ENCODE measurements at regions not wholly inside any gene's neighbourhood (a gene's known extent, or its start where the extent isn't known, plus 50 kb on each side); places are given as distances from the start of the nearest gene placed in this dataset.

- ChIA-PET CTCF (no interaction called here), POLR2A (ENCODE audit: unreplicated experiment) (no interaction called here)
- Histone ChIP-seq H2BK120ac (ENCODE audit: low read depth, low read length) (no peak overlapping the region), H3K4me2 (ENCODE audit: low read depth, low read length) (no peak overlapping the region), H3K9ac (ENCODE audit: low read depth, low read length) (no peak overlapping the region), H3K56ac (ENCODE audit: extremely low read depth, insufficient read depth, low read length) (no peak overlapping the region), H3K14ac (replicated peaks; ENCODE audit: low read depth, low read length) (no peak overlapping the region), H2AK9ac (replicated peaks; ENCODE audit: low read depth, low read length, poor library complexity) (no peak overlapping the region), H3K4me1 (ENCODE audit: control insufficient read depth, insufficient read depth, low read length) (no peaks in the 10 kb centered on the region), H2AFZ (replicated peaks; ENCODE audit: low read length, poor library complexity) (no peak overlapping the region), H3K23ac (ENCODE audit: low read depth, low read length) (no peak overlapping the region), H3K9me3 (ENCODE audit: control insufficient read depth, insufficient read depth, low read length) (no peaks in the 10 kb centered on the region), H3K27me3 (ENCODE audit: control insufficient read depth, insufficient read depth, low read length) (no peaks in the 10 kb centered on the region), H2BK5ac (ENCODE audit: low read depth, low read length, poor library complexity, severe bottlenecking) (no peak overlapping the region), H3K9me1 (ENCODE audit: insufficient read depth, low read length) (no peaks in the 10 kb centered on the region), H2BK15ac (ENCODE audit: low read depth, low read length) (no peak overlapping the region), H3K36me3 (ENCODE audit: control insufficient read depth, insufficient read depth, low read length) (no peaks in the 10 kb centered on the region), H3K4ac (ENCODE audit: low read depth, low read length) (no peak overlapping the region), H4K5ac (ENCODE audit: low read depth, low read length) (no peak overlapping the region), H3K27ac (ENCODE audit: insufficient read depth, low read length) (no peak overlapping the region), H3K79me1 (ENCODE audit: low read depth in 1 of 2, low read length in 2 of 2) (no peaks in the 10 kb centered on the region), H4K91ac (ENCODE audit: insufficient read depth, low read depth, low read length) (no peak overlapping the region), H3K18ac (ENCODE audit: low read depth, low read length) (no peak overlapping the region), H2BK20ac (ENCODE audit: low read depth, low read length) (no peak overlapping the region), H4K20me1 (ENCODE audit: insufficient read depth, low read length) (no peaks in the 10 kb centered on the region), H4K8ac (ENCODE audit: low read depth in 2 of 2, low read length in 2 of 2) (no peak overlapping the region), H2AK5ac (ENCODE audit: low read depth, low read length) (no peak overlapping the region), H3K4me3 (ENCODE audit: insufficient read depth, low read depth, low read length) (no peak overlapping the region)
- no CpG with 5 or more reads among the region's 2 CpGs for WGBS, 2 experiments (ENCODE audit: extremely low coverage in 2 of 2, insufficient read length in 1 of 2)
- intact Hi-C loops (cut with micrococcal nuclease) (no loop called here), dilution Hi-C loops (cut with HindIII; ENCODE audit: low sequenced_read_pairs, unreplicated experiment) (no loop called here), in situ Hi-C loops (cut with MboI; ENCODE audit: low sequenced_read_pairs) (no loop called here)
- TF ChIP-seq MAZ (IDR thresholded peaks at IDR 0.05; ENCODE audit: borderline replicate concordance, low read depth, low read length) (no peak), CEBPB (IDR thresholded peaks at IDR 0.05; ENCODE audit: low read depth, low read length) (no peak), CTCF (conservative IDR thresholded peaks at IDR 0.05; ENCODE audit: low read depth, low read length) (no peak), RFX5 (IDR thresholded peaks at IDR 0.05; ENCODE audit: low read depth, low read length) (no peak), POLR2A (IDR thresholded peaks at IDR 0.05; ENCODE audit: low read depth, low read length) (no peak), MXI1 (IDR thresholded peaks at IDR 0.05; ENCODE audit: borderline replicate concordance, low read depth, low read length) (no peak), ELK1 (IDR thresholded peaks at IDR 0.05; ENCODE audit: borderline replicate concordance, low read depth, low read length) (no peak), FOS (IDR thresholded peaks at IDR 0.05; ENCODE audit: low read depth, low read length) (no peak), BHLHE40 (IDR thresholded peaks at IDR 0.05; ENCODE audit: low read depth, low read length) (no peak), RAD21 (IDR thresholded peaks at IDR 0.05; ENCODE audit: low read length) (no peak)
- DNase-seq: no peak
- ATAC-seq (ENCODE audit: low read depth): no peak
- no TSS peak for BruUV-seq (replicated peaks)
Measured at GRCh38 chr6:85157311-85157710, 292.6 kb upstream of the NT5E start.

Data from IMR-90 (cell line).